ENCODE measurements at regions not wholly inside any gene's neighbourhood (a gene's known extent, or its start where the extent isn't known, plus 50 kb on each side); places are given as distances from the start of the nearest gene placed in this dataset.

DNA sequence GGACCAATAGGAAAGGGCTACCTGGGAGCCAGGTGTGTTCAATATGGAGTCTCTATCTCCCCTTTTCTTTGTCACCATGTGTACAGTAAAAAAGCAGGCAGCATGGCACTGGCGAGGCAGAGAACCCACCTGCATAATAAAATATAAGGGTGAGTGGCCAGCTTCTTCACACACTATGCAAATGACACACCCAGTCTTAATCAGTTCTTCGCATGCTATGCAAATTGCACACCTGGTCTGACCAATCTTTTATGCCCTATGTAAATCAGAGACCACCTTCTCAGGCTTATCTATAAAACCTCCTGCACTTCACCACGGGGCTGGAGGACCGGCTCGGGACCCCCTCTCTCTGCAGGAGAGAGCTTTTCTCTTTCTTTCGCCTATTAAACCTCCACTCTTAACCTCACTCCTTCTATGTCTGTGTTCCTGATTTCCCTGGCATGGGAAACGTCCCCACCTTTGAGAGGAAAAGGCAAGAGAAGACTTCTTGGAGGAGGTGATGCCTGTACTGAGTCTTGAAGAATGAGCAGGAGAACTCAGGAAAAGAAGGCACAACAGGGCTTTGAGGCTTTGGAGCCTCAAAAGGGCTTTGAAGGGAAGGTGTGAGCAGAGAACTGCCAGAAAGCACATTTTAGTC, 502.1 kb downstream of the GRIN2A start:
- TF ChIP-seq, protein P1, sequence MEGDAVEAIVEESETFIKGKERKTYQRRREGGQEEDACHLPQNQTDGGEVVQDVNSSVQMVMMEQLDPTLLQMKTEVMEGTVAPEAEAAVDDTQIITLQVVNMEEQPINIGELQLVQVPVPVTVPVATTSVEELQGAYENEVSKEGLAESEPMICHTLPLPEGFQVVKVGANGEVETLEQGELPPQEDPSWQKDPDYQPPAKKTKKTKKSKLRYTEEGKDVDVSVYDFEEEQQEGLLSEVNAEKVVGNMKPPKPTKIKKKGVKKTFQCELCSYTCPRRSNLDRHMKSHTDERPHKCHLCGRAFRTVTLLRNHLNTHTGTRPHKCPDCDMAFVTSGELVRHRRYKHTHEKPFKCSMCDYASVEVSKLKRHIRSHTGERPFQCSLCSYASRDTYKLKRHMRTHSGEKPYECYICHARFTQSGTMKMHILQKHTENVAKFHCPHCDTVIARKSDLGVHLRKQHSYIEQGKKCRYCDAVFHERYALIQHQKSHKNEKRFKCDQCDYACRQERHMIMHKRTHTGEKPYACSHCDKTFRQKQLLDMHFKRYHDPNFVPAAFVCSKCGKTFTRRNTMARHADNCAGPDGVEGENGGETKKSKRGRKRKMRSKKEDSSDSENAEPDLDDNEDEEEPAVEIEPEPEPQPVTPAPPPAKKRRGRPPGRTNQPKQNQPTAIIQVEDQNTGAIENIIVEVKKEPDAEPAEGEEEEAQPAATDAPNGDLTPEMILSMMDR (conservative IDR thresholded peaks at IDR 0.05) = no peak
- TF ChIP-seq ZFX (IDR thresholded peaks at IDR 0.05) = no peak
- H3K27ac ChIP-seq = no peak overlapping the region

DNA sequence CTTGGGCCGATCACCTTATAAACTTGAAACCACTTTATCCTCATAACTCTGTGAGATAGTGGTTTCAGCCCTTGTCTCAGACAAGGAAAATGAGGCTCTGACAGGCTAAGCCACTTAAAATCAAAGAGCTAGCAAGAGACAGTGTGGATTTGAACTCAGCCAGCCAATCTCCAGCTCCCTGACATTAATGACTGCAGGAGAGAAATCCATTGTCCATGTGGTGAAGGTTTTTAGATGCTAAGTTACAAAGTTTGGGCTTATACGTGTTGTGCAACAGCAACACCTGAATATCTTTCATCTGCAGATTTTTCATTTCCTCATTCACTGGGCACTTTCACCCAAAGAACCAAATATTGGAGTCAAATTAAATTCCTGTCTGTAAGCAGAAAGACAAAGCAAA, 501.3 kb downstream of the GRIN2A start:
- TF ChIP-seq ZFX (IDR thresholded peaks at IDR 0.05) = no peak
- TF ChIP-seq, protein P1 (conservative IDR thresholded peaks at IDR 0.05) = no peak

DNA sequence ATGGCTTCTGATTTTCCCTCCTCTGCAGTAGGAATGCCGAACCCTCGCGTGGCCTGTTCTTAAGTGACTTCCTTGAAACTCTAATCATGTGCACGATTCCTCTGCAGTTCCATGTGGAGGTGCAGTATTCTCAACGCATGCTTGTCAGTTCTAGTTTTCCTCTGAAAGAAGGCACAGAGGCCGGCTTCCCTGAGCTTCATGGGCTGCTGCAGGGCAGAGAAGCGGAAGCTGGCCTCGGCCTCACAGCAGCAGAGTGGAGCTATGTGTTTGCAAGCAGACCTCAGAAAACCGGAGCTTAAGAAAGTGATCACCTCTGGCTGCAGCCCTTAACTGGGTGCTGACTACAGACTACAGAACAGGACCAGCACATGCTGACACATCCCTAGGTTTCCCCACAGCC, 500.7 kb downstream of the GRIN2A start:
- no peak overlapping the region for H3K27ac ChIP-seq
- TF ChIP-seq, protein P1 (conservative IDR thresholded peaks at IDR 0.05) = no peak
- TF ChIP-seq ZFX (IDR thresholded peaks at IDR 0.05) = no peak

More for the DNA sequence above, 501.3 kb downstream of the GRIN2A start:
- no peak overlapping the region for H3K27ac ChIP-seq

DNA sequence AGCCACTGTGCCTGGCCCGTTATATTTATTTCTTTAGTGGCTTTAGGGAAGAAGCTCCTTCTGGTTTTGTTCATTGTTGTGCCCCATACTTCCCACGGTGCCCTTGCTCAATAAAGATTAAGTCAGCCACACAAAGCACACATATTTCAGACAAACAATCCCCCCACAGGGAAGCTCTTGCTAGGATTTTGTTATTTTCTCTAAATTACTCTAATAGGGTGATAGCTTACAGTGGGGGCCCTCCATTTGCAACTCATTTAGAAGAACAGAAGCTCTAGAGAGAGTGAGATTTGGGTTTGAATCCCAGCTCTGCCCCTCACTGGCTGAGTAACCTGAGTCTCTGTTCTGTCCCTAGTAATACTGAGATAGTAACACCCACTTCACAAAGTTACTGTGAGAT, 499.9 kb downstream of the GRIN2A start:
- TF ChIP-seq, protein P1 (conservative IDR thresholded peaks at IDR 0.05) = no peak
- no peak for TF ChIP-seq ZFX (IDR thresholded peaks at IDR 0.05)

DNA sequence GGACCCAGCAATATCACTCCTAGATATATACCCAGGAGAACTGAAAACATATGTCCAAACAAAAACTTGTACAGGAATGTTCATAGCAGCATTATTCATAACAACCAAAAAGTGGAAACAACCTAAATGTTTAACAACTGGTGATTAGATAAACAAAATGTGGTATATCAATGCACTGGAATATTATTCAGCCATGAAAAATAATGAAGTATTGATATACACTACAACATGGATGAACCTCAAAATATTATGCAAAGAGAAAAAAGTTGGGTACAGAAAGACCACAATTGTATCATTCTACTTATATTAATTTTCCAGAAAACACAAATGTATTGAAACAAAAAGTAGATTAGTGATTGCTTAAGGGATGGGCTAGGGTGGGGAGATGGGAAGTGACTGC, 498.6 kb downstream of the GRIN2A start:
- no peak for TF ChIP-seq ZFX (IDR thresholded peaks at IDR 0.05)
- TF ChIP-seq, protein P1 (conservative IDR thresholded peaks at IDR 0.05) = no peak
- H3K27ac ChIP-seq = no peak overlapping the region

More for the DNA sequence above, 499.9 kb downstream of the GRIN2A start:
- H3K27ac ChIP-seq = no peak overlapping the region

DNA sequence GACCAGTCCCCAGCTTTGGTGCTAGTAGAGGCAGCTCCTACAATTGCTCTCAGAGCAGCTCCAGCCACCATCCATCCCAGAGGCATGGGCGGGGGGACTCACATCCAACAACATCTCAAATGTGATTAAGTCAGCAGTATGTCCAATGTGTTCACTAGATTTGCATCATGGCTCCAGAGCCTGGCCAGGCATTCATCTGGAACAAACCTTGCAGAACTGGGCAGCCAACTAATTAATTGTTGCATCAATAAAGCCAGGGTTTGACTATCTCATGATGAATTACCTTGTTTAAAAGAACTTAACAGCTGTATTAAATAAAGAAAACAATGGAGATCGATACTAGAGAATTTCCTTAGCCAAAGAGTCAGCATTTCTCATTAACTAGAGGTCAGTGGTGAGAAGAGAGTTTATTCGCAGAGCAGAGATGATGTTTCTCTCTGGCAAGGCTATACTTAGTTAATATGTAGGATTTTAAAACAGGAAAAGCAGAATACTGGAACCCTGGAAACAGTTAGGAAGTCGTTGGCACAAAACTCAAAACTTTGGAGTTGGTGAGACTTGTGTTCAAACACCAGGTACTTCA, 494.4 kb downstream of the GRIN2A start:
- no peak overlapping the region for H3K27ac ChIP-seq
- TF ChIP-seq ZFX (IDR thresholded peaks at IDR 0.05) = no peak
- TF ChIP-seq, protein P1 (conservative IDR thresholded peaks at IDR 0.05) = no peak

DNA sequence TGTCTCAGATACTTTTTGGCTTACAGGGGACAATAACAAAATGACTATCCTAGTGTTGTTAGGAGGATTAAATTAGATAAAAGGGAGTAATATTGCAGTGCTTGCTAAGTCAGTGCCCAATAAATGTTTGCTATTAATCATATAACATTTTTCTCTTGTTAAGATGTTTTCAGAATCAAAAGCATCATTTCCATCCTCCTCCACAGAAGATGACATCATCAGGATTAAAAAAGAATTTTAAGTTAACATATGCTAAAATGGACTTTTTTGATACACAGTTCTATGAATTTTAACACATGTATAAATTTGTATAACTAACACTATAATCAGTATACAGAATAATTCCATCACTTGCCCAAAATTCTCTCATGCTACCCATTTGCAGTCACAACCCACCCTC, 492.6 kb downstream of the GRIN2A start:
- no peak for TF ChIP-seq ZFX (IDR thresholded peaks at IDR 0.05)
- TF ChIP-seq, protein P1 (conservative IDR thresholded peaks at IDR 0.05) = no peak
- H3K27ac ChIP-seq = no peak overlapping the region

Data from C4-2B (cell line).